ENCODE measurements at regions not wholly inside any gene's neighbourhood (a gene's known extent, or its start where the extent isn't known, plus 50 kb on each side); places are given as distances from the start of the nearest gene placed in this dataset.
"Not testable (repeated sequence)": the region's sequence is repeated elsewhere in the genome, so short reads cannot be mapped to it uniquely, and the experiment has no call there.

DNA sequence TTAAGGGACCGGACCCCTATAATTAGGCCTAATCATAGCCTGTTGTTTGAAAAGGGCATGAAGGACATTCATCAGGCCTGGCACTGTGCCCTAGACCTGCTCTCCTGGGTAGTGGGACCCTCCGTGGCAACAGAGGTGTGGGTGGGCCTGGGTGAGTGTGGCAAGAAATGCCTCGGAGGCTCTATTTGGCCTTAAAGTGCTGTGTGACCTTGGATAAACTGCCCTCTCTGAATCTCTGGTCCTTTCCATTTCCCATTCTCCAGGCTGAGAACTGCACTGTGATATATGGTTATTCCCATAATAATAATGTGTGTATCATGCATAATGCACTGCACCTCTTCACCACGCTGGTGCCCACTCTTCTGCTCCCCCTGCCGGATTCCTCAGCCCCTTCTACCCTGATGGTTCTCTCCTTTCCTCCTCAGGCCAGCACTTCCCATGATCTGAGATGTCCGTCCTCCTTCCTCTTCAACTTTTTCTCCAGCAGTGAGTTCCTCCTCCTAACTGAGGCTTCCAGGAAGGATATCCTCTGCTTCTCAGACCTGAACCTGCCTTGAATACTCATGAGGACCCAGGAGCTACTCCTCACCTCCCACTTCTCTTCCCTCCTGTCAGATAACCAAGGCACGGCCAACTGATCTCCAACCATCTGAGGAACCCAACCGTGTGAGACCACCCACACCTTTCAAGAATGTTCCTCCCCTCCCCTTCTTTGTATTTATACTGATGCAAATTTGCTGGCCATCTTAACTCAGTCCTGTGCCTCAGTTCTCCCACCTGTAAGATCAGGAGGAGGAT lies 111.0 kb upstream of the PZP start:
- DNase-seq (ENCODE audit: low read depth in 4 of 4, low spot score in 2 of 4), result no peak

DNA sequence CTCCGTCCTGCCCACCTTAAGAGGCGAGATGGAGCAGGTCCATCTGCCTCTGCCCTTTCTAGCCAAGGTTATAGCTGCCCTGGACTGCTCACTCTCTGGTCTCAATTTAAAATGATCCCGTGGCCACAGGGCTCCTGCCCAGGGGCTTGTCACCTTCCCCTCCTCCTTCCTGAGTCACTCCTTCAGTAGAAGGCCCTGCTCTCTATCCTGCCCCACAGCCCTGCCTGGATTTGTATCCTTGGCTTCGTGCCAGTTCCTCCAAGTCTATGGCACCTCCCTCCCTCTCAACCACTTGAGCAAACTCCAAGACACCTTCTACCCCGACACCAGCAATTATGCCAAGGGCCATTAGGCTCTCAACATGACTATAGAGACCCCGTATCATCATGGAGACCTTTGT lies 105.3 kb upstream of the PZP start:
- not testable (repeated sequence) for DNase-seq (ENCODE audit: low read depth in 4 of 4, low spot score in 2 of 4)

DNA sequence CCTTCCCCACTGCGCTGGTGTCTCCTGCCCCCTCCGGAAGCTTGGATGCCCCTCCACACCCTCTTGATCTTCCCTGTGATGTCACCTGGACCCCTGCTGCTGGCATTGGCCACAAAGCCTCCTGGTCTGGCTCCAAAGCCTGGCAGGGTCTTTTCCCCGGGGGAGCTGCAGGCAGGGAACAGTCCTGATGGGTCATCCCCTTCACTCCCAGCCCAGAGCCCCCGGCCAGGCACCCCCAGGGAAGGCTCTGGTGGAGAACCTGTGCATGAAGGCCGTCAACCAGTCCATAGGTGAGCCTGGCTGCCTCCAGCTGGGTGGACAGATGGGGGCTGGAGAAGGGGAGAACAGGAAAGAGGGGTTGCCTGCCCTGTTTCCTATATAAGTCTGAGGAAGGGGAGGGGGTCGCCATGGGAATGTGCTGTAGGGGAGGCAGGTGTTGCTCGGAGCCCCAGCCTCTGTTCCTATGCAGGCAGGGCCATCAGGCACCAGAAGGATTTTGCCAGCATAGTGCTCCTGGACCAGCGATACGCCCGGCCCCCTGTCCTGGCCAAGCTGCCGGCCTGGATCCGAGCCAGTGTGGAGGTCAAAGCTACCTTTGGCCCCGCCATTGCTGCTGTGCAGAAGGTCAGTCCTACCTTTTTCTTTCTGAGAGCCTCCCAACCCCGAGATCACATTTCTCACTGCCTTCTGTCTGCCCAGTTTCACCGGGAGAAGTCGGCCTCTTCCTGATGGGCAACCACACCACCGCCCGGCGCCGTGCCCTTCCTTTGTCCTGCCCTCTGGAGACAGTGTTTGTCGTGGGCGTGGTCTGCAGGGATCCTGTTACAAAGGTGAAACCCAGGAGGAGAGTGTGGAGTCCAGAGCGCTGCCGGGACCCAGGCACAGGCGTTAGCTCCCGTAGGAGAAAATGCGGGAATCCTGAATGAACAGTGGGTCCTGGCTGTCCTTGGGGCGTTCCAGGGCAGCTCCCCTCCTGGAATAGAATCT lies 104.5 kb upstream of the PZP start:
- not testable (repeated sequence) for DNase-seq (ENCODE audit: low read depth in 4 of 4, low spot score in 2 of 4)

DNA sequence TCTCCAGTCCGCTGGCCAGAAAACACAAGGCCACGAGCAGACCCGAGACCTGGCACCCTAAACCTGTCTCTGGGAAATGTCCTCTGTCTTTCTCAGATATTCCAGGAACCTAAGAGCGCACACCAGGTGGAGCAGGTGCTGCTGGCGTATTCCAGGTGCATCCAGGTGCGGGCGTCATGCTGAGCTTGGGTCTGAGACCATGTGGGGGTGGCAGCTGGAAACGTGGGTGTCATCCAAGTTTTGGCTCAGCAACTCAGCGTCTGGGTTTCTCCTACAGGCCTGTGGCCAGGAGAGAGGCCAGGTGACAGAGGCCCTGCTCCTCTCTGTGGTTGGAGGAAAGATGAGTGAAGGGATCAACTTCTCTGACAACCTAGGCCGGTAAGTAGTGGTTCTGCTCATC lies 103.3 kb upstream of the PZP start:
- DNase-seq (ENCODE audit: low read depth in 4 of 4, low spot score in 2 of 4), result not testable (repeated sequence)

DNA sequence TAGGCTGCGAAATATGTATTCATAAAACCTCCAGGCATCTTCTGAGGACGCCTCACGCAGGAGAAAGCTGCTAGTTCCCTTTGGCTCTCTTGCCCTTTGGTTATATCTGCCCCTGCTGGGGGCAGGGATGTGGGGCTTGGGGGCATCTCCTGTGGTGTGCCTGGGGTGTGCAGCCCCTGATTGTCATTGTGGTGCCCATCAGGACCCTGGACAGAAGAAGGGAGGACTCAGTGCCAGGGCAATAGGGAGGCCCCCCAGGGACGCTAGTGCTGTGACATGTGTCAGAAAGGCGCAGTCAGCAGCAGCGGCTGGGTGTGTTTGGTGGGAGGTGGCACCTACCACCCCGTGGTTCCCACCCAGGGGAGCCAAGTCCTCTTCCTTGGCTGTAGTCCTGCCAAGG lies 102.5 kb upstream of the PZP start:
- DNase-seq (ENCODE audit: low read depth in 4 of 4, low spot score in 2 of 4), result not testable (repeated sequence)

DNA sequence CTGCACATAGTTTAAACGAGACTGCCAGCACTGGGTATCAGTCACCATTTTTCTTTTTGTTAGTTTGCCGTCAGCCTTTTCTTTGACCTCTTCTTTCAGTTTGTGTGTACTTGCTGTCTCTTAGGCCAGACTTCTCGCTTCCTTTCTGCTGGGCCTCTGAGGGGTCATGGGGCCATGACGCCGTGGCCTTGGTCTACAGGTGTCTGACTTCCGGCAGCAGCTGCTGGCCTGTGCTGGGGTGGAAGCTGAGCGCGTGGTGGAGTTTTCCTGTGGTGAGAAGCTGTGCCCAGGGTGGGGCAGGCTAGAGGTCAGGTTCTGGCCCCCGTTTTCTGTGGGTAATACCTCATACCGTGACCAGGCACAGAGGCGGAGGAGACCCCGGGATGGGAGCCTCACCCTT lies 101.6 kb upstream of the PZP start:
- DNase-seq (ENCODE audit: low read depth in 4 of 4, low spot score in 2 of 4), result not testable (repeated sequence)

DNA sequence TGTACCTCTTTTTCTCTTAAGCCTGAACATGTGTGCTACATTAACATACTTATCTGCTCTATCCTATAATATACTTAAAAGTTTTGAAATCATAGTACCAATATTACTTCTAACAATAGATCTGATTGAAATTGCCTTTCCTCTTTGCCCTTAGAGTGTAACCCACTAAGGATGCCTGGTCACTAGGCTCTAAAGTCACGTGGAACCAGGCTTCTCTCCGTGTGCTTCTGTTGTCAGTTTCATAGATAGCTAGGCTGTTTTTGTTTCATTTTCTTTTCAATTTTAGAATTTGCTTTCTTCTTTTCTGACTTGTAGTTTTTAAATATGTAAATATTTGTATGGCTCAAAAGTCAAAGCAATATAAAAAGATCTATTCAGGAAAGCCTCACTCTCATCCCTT lies 100.5 kb upstream of the PZP start:
- not testable (repeated sequence) for DNase-seq (ENCODE audit: low read depth in 4 of 4, low spot score in 2 of 4)

DNA sequence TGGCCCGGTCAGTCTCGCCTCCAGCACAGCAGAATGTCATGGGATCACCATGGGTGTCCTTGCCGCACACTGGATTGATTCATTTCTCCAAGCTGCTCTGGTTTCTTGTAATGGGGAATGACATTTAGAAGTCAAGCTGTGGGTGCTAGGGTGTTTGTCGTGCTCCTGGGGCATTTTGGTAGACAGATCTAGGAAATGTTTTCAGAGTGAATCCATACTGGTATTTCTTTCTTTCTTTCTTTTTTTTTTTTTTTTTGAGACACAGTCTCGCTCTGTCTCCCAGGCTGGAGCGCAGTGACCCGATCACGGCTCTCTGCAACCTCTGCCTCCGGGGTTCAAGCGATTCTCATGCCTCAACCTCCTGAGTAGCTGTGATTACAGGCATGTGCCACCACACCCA lies 100.0 kb upstream of the PZP start:
- DNase-seq (ENCODE audit: low read depth in 4 of 4, low spot score in 2 of 4), result not testable (repeated sequence)

DNA sequence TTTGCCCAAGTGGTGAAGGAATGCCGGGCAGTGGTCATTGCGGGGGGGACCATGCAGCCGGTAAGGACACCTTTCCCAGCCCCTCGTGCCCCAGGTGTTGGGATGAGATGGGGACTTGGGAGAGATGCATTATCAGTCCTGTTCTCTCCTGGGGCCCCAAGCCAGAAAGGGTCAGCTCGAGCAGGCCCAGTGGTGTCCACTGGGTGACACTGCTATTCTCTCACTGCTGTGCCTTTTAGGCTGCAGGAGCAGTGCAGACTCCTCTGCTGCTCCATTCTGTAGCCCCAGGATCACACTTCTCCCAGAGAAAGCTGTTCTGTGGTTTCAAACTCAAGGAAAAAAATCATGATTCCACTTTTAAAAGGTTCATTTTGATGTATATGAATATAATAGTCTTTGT lies 99.1 kb upstream of the PZP start:
- DNase-seq (ENCODE audit: low read depth in 4 of 4, low spot score in 2 of 4), result not testable (repeated sequence)

DNA sequence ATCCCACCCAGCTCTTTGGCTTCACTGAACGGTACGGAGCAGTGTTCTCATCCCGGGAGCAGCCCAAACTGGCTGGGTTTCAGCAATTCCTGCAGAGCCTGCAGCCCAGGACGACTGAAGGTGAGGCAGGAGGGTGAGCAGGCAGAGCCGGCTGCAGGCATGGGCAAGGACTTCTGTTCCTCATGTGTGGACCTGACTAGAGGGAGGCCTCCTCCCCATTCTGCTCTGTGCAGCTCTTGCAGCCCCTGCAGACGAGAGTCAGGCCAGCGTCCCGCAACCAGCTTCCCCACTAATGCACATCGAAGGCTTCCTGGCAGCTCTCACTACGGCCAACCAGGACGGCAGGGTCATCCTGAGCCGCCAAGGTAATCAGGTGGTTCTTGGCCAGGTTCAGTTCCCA lies 97.8 kb upstream of the PZP start:
- not testable (repeated sequence) for DNase-seq (ENCODE audit: low read depth in 4 of 4, low spot score in 2 of 4)

DNA sequence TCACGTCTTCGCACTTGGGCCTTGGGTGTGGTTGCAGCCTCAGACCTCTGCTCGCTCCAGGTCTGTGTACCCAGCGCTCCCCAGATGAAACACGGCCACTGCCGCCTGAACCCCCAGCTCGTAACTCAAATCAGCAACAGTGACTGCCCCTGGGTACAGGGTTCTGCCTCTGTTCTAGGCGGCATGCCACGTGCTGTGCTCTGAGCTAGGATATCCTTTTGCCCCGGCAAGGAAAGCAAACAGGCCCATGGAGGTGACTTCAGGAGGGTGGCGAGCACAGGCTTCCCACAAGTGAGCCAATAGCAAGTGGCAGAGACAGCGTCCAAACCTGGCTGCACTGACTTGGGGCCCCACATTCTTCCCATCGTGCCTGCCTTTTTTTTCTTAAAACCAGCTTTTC lies 96.3 kb upstream of the PZP start:
- not testable (repeated sequence) for DNase-seq (ENCODE audit: low read depth in 4 of 4, low spot score in 2 of 4)

DNA sequence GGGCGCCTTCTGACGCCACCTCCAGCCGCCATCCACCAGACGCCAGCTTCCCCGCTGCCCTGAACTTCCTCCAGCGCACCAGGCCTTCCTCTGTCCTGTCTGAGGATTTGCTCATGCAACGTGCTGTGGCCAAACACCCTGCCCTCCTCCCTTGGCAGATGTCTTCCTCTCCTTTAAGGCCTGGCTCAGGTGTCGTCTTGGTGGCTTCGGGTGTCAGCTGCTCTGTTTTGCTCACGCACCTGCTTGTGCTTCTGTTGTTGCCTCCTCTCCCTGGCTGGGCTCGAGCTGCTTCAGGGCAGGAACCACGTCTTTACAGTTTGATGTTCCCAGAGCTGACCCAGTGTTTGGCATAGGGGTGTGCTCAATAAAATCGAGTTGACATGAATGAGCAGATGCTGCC lies 87.7 kb upstream of the PZP start:
- not testable (repeated sequence) for DNase-seq (ENCODE audit: low read depth in 4 of 4, low spot score in 2 of 4)

DNA sequence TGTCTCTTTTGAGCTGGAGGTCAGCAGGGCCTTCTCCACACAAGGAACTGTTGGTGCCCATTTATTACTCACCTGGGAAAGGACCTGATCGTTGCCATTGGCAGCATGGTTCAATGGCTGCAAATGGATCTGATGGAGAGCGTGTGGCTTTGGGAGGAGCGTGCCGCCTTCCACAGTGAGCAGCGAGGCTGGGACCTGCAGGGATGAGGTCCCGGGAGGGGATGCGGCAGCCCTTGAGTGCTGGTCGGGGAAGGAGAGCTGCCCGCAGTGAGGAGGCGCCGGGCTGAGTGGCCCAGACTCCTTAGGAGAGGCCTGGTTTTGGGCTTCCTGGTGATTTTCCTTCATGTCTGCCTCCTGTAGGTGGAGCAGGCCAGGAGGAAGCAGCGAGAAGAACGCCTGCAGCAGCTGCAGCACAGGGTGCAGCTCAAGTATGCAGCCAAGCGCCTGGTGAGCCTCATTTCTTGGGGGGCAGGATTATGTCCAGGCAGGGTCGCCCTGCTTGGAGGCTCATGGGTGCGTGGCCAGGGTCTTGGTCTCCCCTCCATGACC lies 86.0 kb upstream of the PZP start:
- not testable (repeated sequence) for DNase-seq (ENCODE audit: low read depth in 4 of 4, low spot score in 2 of 4)

DNA sequence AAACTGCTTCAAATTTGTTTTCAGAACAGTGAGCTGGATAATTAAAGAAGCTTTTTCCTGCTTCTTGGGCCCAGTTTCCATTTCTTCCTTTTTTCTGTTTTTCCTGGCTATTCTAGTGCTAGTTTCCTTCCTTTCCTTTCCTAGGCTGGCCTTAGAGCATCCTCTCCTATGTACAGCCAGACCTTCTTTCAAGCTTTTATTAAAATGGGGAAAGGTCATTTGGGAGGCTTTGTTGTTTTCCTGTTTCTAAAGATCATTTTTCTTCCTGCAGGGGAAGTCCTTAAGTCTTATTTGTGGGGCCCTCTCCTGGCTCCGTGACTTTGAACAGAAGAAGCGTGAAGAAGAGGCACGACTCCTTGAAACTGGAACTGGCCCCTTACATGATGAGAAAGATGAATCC lies 85.2 kb upstream of the PZP start:
- not testable (repeated sequence) for DNase-seq (ENCODE audit: low read depth in 4 of 4, low spot score in 2 of 4)

DNA sequence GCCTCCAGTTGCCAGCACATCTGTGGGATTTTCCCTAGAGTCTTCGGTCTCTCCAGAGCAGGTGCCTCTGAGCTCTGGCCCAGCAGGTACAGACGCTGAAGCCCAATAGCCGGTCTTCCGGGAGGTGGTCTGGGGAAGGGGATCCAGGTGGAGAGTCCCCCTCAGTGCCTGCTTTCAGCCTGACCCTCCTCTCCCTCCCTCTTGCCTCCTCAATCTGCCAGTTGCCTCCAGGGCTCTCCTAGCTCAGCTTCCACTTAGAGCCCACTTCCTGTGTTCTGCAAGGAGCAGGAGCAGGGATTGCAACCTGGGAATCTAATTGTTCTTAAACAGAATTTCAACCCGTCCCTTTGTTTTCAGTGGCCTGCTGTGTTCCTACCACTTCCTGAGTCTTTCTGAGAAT lies 81.8 kb upstream of the PZP start:
- DNase-seq (ENCODE audit: low read depth in 4 of 4, low spot score in 2 of 4), result not testable (repeated sequence)

DNA sequence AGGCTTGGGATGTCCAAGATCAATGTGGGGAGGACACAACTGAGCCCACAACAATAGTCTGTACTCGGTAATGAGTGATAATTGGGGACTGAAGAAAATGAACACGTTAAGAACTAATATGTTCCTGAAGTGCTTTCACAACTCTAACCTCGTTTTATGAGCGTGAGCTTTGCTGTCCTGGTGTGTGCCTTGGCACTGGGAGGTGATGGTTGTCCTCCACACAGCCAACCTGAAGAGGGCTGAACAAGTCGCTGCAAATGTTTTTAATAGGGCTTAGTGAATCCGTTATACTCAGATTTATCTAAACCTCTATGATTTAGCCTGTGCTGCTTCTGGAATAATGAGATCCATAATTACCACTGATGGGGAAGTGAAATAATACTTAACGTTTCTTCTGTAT lies 76.5 kb upstream of the PZP start:
- DNase-seq (ENCODE audit: low read depth in 4 of 4, low spot score in 2 of 4), result not testable (repeated sequence)

DNA sequence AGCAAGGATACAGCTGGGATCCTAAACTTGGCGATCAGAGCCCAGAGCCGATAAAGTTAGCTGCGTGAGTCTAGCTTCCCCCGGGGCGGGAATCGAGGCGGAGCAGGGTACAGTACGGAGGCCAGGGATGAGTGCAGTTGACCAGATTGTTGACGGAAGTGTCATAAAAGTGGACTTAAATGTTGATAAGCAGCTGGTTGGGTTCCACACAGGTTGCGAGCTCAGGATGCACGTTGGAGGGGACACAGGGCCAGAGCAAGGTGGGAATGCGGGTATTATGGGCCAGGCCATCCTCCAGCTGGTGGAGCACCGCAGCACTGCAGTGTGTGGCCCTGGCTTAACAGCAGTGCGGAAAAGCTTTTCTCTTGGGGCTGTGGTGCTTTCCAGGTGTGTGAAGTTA lies 76.0 kb upstream of the PZP start:
- peak in 1 of 4 donors; percentile 19 for DNase-seq (ENCODE audit: low read depth in 4 of 4, low spot score in 2 of 4)

DNA sequence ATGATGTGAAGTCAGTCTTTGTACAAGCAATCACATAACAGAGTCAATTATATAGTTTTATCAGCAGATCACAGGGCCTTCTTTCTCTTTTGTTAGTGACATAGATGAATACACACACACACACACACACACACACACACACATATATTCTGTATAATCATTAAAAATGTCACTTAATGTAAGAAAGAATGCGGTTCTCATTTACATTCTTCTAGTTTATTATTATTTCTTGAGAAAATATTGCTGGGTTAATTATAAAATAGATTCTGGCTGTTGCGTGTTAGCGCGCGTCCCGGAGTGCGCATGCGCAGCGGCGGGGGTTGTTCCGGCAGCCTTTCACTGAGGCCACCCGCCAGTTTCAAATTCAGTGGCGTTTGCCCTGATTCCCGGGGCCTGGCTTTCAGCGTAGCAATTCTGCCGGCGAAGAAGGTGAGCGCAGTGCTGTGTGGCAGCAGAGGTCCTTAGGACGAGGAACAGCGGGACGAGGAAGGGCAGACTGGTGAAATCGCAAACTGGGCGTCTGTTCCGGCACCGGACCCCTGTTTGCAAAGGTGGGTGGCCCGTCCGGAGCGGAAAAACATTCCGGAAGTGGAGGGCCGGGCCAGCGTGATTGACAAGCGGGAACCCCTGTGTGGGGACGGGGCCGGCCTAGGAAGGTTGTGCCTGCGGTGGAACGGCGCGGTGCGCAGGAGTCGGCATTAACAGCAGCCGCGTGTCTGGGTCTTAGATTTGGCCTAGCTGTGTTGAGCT lies 75.3 kb upstream of the PZP start:
- DNase-seq (ENCODE audit: low read depth in 4 of 4, low spot score in 2 of 4), result peak; percentile 31 to 87 (median 68)

DNA sequence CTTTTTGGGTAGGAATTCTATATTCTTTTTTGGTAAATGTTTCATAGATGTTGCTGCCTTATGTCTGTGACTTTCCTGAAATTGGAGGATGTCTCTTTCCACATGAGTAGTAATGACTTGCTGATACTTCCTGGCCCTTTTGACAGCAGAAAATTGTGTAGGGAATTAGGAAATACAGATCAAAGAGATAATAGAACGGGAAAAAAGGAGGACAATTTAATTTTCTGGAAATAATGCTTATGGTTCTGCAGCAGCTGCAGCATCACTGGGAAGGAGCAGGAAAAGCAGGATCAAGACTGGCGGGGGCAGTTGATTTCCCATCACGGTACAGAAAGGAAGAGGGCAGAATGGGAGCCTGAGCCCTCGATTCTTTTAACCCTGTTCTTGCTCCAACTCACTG lies 68.8 kb upstream of the PZP start:
- DNase-seq (ENCODE audit: low read depth in 4 of 4, low spot score in 2 of 4), result no peak

DNA sequence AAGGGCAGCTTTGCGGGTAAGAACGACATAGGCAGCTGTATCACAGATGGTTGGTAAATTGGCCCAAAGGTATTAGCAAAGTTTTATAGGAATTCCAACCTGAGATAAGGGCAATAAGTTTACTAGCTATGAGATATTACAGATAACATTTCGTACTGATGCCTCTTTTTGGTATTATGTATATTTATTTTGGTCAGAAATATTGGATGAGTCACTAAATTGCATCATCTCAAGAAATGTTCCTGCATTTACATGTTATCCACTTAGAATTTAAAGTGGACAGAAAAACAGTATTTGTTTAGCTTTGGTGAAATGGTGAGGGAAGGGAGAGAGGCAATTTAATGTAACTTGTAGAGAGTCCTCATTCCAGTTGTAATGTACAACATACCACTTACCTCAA lies 65.1 kb upstream of the PZP start:
- DNase-seq (ENCODE audit: low read depth in 4 of 4, low spot score in 2 of 4), result no peak

DNA sequence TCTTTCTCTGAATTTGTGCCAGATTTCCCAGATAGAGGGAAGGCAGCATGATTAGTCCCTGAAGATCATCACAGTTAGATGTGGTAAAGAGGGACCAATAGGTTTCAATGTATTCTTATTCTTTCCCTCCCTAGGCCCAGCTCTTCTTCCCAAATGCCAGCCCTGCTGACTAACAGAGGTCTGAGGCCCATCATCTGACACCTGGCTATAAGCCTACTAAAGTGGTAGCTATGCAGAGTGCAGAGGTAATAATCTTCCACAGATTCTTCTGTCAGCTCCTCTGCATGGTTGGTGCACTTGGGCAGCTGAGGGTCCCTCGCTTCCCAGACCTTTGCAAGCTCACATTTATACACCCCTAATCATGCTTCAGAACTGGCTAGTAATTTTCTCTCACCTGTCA lies 63.7 kb upstream of the PZP start:
- DNase-seq (ENCODE audit: low read depth in 4 of 4, low spot score in 2 of 4), result no peak

Data from left renal cortex interstitium (tissue), 4 donors.